Tibial nerve (tissue), 4 donors: ENCODE measurements at regions not wholly inside any gene's neighbourhood (a gene's known extent, or its start where the extent isn't known, plus 50 kb on each side); places are given as distances from the start of the nearest gene placed in this dataset.

ENCODE experiments used
- DNase-seq, 2 donors: peaks; one replicate each; pipeline ENCODE4 v3.0.0-alpha.2; 2019; ENCODE audit warnings: low spot score in 2 of 2
- H3K27ac ChIP-seq, 4 donors: fragments of 200-600 bp; sonication (generic) in 3 of 4; one replicate each; pipeline ENCODE4 v1.5.1; 2017 to 2019; ENCODE audit warnings: mild to moderate bottlenecking in 1 of 4
- H3K27me3 ChIP-seq, 2 donors: fragments of 200-600 bp; sonication (generic) in 1 of 2; one replicate each; pipeline versions ENCODE4 v1.5.1 to v1.6.0; 2017 to 2019
- H3K36me3 ChIP-seq, 3 donors: fragments of 200-600 bp; sonication (generic); one replicate each; pipeline ENCODE4 v1.5.1; 2018 to 2019
- H3K4me1 ChIP-seq, 4 donors: fragments of 200-600 bp; sonication (generic) in 3 of 4; one replicate each; pipeline ENCODE4 v1.5.1; 2017 to 2019
- H3K4me3 ChIP-seq, 4 donors: fragments of 200-600 bp; sonication (generic) in 3 of 4; one replicate each; pipeline ENCODE4 v1.5.1; 2017 to 2019; ENCODE audit warnings: mild to moderate bottlenecking in 1 of 4, moderate library complexity in 1 of 4
- H3K9me3 ChIP-seq, 4 donors: fragments of 200-600 bp; sonication (generic) in 3 of 4; one replicate each; pipeline ENCODE4 v1.5.1; 2017 to 2019
- CTCF ChIP-seq, 5 experiments: fragments of 200-600 bp in 3 of 5; fragments of 450-650 bp in 2 of 5; sonication (generic) in 3 of 5; IDR thresholded peaks; one replicate each; pipeline ENCODE4 v1.5.1; 2016 to 2019; ENCODE audit warnings: antibody characterized with exemption in 5 of 5, mild to moderate bottlenecking in 3 of 5, moderate library complexity in 2 of 5
- EP300 ChIP-seq, 2 donors: sonication (generic); formaldehyde crosslinking; IDR thresholded peaks; one replicate each; pipeline ENCODE4 v1.6.1; 2017; ENCODE audit warnings: antibody characterized with exemption in 2 of 2, mild to moderate bottlenecking in 1 of 2
- POLR2A ChIP-seq, 2 donors: fragments of 450-650 bp; IDR thresholded peaks; one replicate each; pipeline ENCODE4 v1.6.1; 2017; ENCODE audit warnings: antibody characterized with exemption in 2 of 2, mild to moderate bottlenecking in 2 of 2, moderate library complexity in 2 of 2
- WGBS, 2 donors: methylation state at CpG; one replicate each; pipeline ENCODE4 v1.1.5; 2018; 5-methylcytosine and 5-hydroxymethylcytosine counted together

- TF ChIP-seq CTCF (IDR thresholded peaks at IDR 0.05) (no peak), EP300 (IDR thresholded peaks at IDR 0.05) (no peak), POLR2A (IDR thresholded peaks at IDR 0.05) (no peak)
- Histone ChIP-seq H3K4me3 (no peak overlapping the region), H3K4me1 (peaks cover 0 to 56% (median 3%) of the 10 kb centered on the region in 4 donors), H3K27me3 (no peaks in the 10 kb centered on the region), H3K36me3 (no peaks in the 10 kb centered on the region), H3K27ac (peak overlapping the region in 1 of 4 donors; percentile 47), H3K9me3 (no peaks in the 10 kb centered on the region)
- no peak for DNase-seq
- WGBS, 2 donors, result 59 to 73% methylated on average over 3 of the region's 3 CpGs
Observed at GRCh38 chr16:87199379-87199778, 117.8 kb downstream of the C16orf95 start.

- no peak for DNase-seq
- TF ChIP-seq CTCF (IDR thresholded peaks at IDR 0.05) (no peak), POLR2A (IDR thresholded peaks at IDR 0.05) (no peak), EP300 (IDR thresholded peaks at IDR 0.05) (no peak)
- 81 to 97% methylated on average over 5 to 7 of the region's 7 CpGs for WGBS, 2 donors
- Histone ChIP-seq H3K27ac (peak overlapping the region in 2 of 4 donors; percentile 46 to 47), H3K9me3 (no peaks in the 10 kb centered on the region), H3K27me3 (no peaks in the 10 kb centered on the region), H3K4me1 (peaks cover 0 to 56% (median 3%) of the 10 kb centered on the region in 4 donors), H3K36me3 (no peaks in the 10 kb centered on the region), H3K4me3 (no peak overlapping the region)
Observed at GRCh38 chr16:87199901-87200300, 117.3 kb downstream of the C16orf95 start.

- Histone ChIP-seq H3K4me3 (no peak overlapping the region), H3K4me1 (peaks cover 0 to 56% (median 3%) of the 10 kb centered on the region in 4 donors), H3K36me3 (no peaks in the 10 kb centered on the region), H3K27ac (peak overlapping the region in 2 of 4 donors; percentile 46 to 47), H3K27me3 (no peaks in the 10 kb centered on the region), H3K9me3 (no peaks in the 10 kb centered on the region)
- DNase-seq, result no peak
- no peak for TF ChIP-seq EP300 (IDR thresholded peaks at IDR 0.05)
- no peak for TF ChIP-seq CTCF (IDR thresholded peaks at IDR 0.05)
- TF ChIP-seq POLR2A (IDR thresholded peaks at IDR 0.05), result no peak
- 59 to 66% methylated on average over 3 of the region's 3 CpGs for WGBS, 2 donors
Observed at GRCh38 chr16:87200637-87201036, 116.6 kb downstream of the C16orf95 start.

- peak; percentile 57 to 63 for DNase-seq
- Histone ChIP-seq H3K4me3 (no peak overlapping the region), H3K4me1 (peaks cover 0 to 54% (median 3%) of the 10 kb centered on the region in 4 donors), H3K27me3 (no peaks in the 10 kb centered on the region), H3K9me3 (no peaks in the 10 kb centered on the region), H3K27ac (peak overlapping the region in 1 of 4 donors; percentile 33), H3K36me3 (no peaks in the 10 kb centered on the region)
- WGBS, 2 donors, result 51 to 53% methylated on average over 5 of the region's 5 CpGs
- TF ChIP-seq EP300 (IDR thresholded peaks at IDR 0.05) (peak in 1 of 2 donors; percentile 43), CTCF (IDR thresholded peaks at IDR 0.05) (no peak), POLR2A (IDR thresholded peaks at IDR 0.05) (no peak)
Observed at GRCh38 chr16:87201052-87201451, 116.1 kb downstream of the C16orf95 start.

GRCh38 chr16:87201790-87202189, 115.4 kb downstream of the C16orf95 start:
- TF ChIP-seq POLR2A (IDR thresholded peaks at IDR 0.05), result no peak
- TF ChIP-seq EP300 (IDR thresholded peaks at IDR 0.05), result no peak
- no peak for TF ChIP-seq CTCF (IDR thresholded peaks at IDR 0.05)
- H3K9me3 ChIP-seq, result no peaks in the 10 kb centered on the region
- H3K4me3 ChIP-seq, result no peak overlapping the region
- no peaks in the 10 kb centered on the region for H3K27me3 ChIP-seq
- 90 to 92% methylated on average over 2 of the region's 2 CpGs for WGBS, 2 donors
- no peaks in the 10 kb centered on the region for H3K36me3 ChIP-seq
- peak overlapping the region in 2 of 4 donors; percentile 62 to 72 for H3K27ac ChIP-seq
- peaks cover 0 to 54% (median 3%) of the 10 kb centered on the region in 4 donors for H3K4me1 ChIP-seq
- DNase-seq, result no peak
